DOHH2 (cell line): ENCODE measurements at regions not wholly inside any gene's neighbourhood (a gene's known extent, or its start where the extent isn't known, plus 50 kb on each side); places are given as distances from the start of the nearest gene placed in this dataset.

Source experiments
- EZH2phosphoT487 ChIP-seq: fragments of 200-600 bp; sonication (generic); IDR thresholded peaks from 2 replicates; pipeline ENCODE4 v1.6.1; 2017; ENCODE audit warnings: borderline replicate concordance, mild to moderate bottlenecking, antibody characterized with exemption, low read length, moderate library complexity, mixed read lengths
- TF ChIP-seq, protein P1 (sequence below): fragments of 200-600 bp; sonication (generic); IDR thresholded peaks from one replicate; pipeline ENCODE4 v1.5.1; 2014; ENCODE audit warnings: antibody characterized with exemption, mild to moderate bottlenecking, low read depth, low read length; ENCODE audit not compliant: poor library complexity, severe bottlenecking

DNA sequence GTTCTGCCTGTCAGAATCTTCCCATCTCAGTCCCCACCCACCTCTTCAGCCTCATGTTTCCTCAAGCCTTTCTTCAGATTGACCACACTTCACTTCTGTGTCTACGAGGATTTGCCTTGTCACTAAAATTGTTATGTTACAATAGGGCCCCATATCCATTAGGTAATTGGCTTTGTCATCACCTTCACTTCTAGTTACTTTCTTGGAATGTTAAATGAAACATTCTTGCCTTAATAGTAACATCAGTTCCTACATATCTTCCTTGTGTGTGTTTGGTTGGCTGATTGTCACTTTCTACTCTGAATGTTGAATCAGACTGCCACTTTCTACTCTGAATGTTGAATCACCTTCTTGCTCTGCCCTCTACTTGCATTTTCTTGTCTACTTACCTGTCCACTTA, 599.9 kb upstream of the NXPH2 start:
- TF ChIP-seq, protein P1, sequence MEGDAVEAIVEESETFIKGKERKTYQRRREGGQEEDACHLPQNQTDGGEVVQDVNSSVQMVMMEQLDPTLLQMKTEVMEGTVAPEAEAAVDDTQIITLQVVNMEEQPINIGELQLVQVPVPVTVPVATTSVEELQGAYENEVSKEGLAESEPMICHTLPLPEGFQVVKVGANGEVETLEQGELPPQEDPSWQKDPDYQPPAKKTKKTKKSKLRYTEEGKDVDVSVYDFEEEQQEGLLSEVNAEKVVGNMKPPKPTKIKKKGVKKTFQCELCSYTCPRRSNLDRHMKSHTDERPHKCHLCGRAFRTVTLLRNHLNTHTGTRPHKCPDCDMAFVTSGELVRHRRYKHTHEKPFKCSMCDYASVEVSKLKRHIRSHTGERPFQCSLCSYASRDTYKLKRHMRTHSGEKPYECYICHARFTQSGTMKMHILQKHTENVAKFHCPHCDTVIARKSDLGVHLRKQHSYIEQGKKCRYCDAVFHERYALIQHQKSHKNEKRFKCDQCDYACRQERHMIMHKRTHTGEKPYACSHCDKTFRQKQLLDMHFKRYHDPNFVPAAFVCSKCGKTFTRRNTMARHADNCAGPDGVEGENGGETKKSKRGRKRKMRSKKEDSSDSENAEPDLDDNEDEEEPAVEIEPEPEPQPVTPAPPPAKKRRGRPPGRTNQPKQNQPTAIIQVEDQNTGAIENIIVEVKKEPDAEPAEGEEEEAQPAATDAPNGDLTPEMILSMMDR, result no peak
- TF ChIP-seq EZH2phosphoT487, result no peak
